ENCODE measurements at regions not wholly inside any gene's neighbourhood (a gene's known extent, or its start where the extent isn't known, plus 50 kb on each side); places are given as distances from the start of the nearest gene placed in this dataset.

GRCh38 chr4:183828125-183828524, 77.0 kb upstream of the STOX2 start:
- TF ChIP-seq CTCF (IDR thresholded peaks at IDR 0.05): no peak
- no peak for TF ChIP-seq POLR2A (IDR thresholded peaks at IDR 0.05)
- no peak for TF ChIP-seq POLR2AphosphoS5 (IDR thresholded peaks at IDR 0.05; ENCODE audit: insufficient read depth in 1 of 2, low read depth in 1 of 2)

Measured in vagina (tissue), 2 donors.